ENCODE measurements at regions not wholly inside any gene's neighbourhood (a gene's known extent, or its start where the extent isn't known, plus 50 kb on each side); places are given as distances from the start of the nearest gene placed in this dataset.

DNA sequence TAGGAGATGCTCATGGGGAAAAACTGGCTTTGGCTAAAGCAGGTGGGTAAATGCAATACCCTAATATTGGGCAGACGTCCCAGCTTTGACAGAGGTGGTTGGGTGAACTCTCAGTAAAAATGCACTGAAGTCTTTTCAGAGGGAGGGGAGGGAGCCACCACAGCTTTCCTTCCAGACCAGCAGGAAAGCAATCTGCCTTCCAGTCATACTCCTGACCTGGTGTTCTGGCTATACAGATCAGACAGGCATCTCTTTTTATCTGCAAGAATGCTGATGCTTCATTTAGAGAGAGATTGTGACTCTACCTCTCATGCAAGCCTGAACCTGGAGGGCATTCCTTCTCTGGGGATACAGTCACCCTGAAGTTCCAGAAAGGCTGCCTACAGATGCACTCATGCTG, 52.6 kb upstream of the ICA1 start:
- no peaks in the 10 kb centered on the region for H3K9me3 ChIP-seq (ENCODE audit: low read depth)
- H3K27me3 ChIP-seq, result no peaks in the 10 kb centered on the region
- H2AFZ ChIP-seq, result no peak overlapping the region
- no peaks in the 10 kb centered on the region for H3K9me2 ChIP-seq (replicated peaks; ENCODE audit: insufficient read depth)
- H3K4me1 ChIP-seq (ENCODE audit: insufficient read depth), result no peaks in the 10 kb centered on the region
- WGBS (ENCODE audit: low lambda C conversion rate, missing lambda C conversion rate), result 60% methylated on average over 1 of the region's 1 CpG
- no peaks in the 10 kb centered on the region for H3K79me2 ChIP-seq
- H3K4me3 ChIP-seq, result no peak overlapping the region
- H3K4me2 ChIP-seq, result no peak overlapping the region
- TF ChIP-seq, protein P1, sequence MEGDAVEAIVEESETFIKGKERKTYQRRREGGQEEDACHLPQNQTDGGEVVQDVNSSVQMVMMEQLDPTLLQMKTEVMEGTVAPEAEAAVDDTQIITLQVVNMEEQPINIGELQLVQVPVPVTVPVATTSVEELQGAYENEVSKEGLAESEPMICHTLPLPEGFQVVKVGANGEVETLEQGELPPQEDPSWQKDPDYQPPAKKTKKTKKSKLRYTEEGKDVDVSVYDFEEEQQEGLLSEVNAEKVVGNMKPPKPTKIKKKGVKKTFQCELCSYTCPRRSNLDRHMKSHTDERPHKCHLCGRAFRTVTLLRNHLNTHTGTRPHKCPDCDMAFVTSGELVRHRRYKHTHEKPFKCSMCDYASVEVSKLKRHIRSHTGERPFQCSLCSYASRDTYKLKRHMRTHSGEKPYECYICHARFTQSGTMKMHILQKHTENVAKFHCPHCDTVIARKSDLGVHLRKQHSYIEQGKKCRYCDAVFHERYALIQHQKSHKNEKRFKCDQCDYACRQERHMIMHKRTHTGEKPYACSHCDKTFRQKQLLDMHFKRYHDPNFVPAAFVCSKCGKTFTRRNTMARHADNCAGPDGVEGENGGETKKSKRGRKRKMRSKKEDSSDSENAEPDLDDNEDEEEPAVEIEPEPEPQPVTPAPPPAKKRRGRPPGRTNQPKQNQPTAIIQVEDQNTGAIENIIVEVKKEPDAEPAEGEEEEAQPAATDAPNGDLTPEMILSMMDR (IDR thresholded peaks at IDR 0.05; ENCODE audit: poor library complexity), result no peak
- no peak for TF ChIP-seq EZH2phosphoT487 (IDR thresholded peaks at IDR 0.05; ENCODE audit: low read depth, severe bottlenecking, unreplicated experiment)
- no peak for TF ChIP-seq EZH2 (IDR thresholded peaks at IDR 0.05; ENCODE audit: borderline replicate concordance)
- no peak overlapping the region for H3K27ac ChIP-seq
- H3K36me3 ChIP-seq (replicated peaks; ENCODE audit: insufficient read depth, low read depth), result no peaks in the 10 kb centered on the region
- no peaks in the 10 kb centered on the region for H4K20me1 ChIP-seq (ENCODE audit: insufficient read depth, poor library complexity, severe bottlenecking)
- no peak for DNase-seq (ENCODE audit: low spot score)

DNA sequence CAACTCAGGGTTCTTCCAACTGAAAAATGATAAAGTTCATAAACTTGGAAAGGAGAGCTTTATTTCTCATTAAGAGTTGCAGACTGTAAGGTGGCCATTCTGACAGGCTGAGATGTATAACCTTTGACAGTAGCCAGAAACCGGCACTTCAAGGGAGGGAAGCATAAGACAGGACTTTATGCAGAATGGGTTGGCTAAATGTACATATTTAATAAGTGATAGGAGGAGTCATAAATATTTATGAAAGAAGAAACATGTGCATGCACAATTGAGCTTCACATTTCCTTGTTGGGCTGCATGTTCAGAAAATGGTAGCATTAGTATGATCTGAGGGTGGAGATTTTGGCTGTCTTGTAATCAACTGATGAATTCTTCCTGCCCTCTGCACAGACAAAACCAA, 57.1 kb upstream of the ICA1 start:
- H3K4me2 ChIP-seq, result no peak overlapping the region
- 97% methylated on average over 1 of the region's 1 CpG for WGBS (ENCODE audit: low lambda C conversion rate, missing lambda C conversion rate)
- H3K4me1 ChIP-seq (ENCODE audit: insufficient read depth), result no peaks in the 10 kb centered on the region
- no peaks in the 10 kb centered on the region for H3K36me3 ChIP-seq (replicated peaks; ENCODE audit: insufficient read depth, low read depth)
- TF ChIP-seq EZH2 (IDR thresholded peaks at IDR 0.05; ENCODE audit: borderline replicate concordance), result no peak
- TF ChIP-seq EZH2phosphoT487 (IDR thresholded peaks at IDR 0.05; ENCODE audit: low read depth, severe bottlenecking, unreplicated experiment), result no peak
- TF ChIP-seq, protein P1 (IDR thresholded peaks at IDR 0.05; ENCODE audit: poor library complexity), result no peak
- no peaks in the 10 kb centered on the region for H3K79me2 ChIP-seq
- H4K20me1 ChIP-seq (ENCODE audit: insufficient read depth, poor library complexity, severe bottlenecking), result no peaks in the 10 kb centered on the region
- no peaks in the 10 kb centered on the region for H3K9me3 ChIP-seq (ENCODE audit: low read depth)
- no peak for DNase-seq (ENCODE audit: low spot score)
- H3K4me3 ChIP-seq, result no peak overlapping the region
- no peaks in the 10 kb centered on the region for H3K27me3 ChIP-seq
- H2AFZ ChIP-seq, result no peak overlapping the region
- H3K27ac ChIP-seq, result no peak overlapping the region
- H3K9me2 ChIP-seq (replicated peaks; ENCODE audit: insufficient read depth), result no peaks in the 10 kb centered on the region

DNA sequence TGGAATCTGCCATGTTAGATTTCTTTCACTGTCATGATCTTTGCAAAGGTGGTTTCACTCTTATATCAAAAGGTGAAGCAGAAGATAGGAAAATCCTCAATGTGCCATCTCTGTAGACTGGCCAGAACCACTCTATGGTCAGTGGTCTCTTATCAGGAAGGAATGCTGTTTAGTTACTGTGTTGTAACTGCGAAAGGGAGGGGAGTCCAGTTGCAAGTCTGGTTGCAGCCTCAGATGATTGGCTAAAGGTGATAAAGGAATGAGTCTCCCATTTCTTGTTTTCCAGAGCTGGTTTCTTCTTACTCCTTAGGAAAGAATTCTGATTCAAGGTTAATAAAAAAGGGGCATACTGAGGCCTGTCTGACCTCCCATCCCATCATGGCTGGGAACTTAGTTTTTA, 58.2 kb upstream of the ICA1 start:
- Histone ChIP-seq H3K79me2 (no peaks in the 10 kb centered on the region), H3K4me2 (no peak overlapping the region), H3K27ac (no peak overlapping the region), H3K27me3 (no peaks in the 10 kb centered on the region), H3K9me3 (ENCODE audit: low read depth) (no peaks in the 10 kb centered on the region), H3K4me3 (no peak overlapping the region), H2AFZ (no peak overlapping the region), H3K9me2 (replicated peaks; ENCODE audit: insufficient read depth) (no peaks in the 10 kb centered on the region), H3K4me1 (ENCODE audit: insufficient read depth) (no peaks in the 10 kb centered on the region), H3K36me3 (replicated peaks; ENCODE audit: insufficient read depth, low read depth) (no peaks in the 10 kb centered on the region), H4K20me1 (ENCODE audit: insufficient read depth, poor library complexity, severe bottlenecking) (no peaks in the 10 kb centered on the region)
- TF ChIP-seq EZH2phosphoT487 (IDR thresholded peaks at IDR 0.05; ENCODE audit: low read depth, severe bottlenecking, unreplicated experiment), result no peak
- no peak for TF ChIP-seq EZH2 (IDR thresholded peaks at IDR 0.05; ENCODE audit: borderline replicate concordance)
- TF ChIP-seq, protein P1 (IDR thresholded peaks at IDR 0.05; ENCODE audit: poor library complexity), result no peak
- 71% methylated on average over 1 of the region's 1 CpG for WGBS (ENCODE audit: low lambda C conversion rate, missing lambda C conversion rate)
- no peak for DNase-seq (ENCODE audit: low spot score)

DNA sequence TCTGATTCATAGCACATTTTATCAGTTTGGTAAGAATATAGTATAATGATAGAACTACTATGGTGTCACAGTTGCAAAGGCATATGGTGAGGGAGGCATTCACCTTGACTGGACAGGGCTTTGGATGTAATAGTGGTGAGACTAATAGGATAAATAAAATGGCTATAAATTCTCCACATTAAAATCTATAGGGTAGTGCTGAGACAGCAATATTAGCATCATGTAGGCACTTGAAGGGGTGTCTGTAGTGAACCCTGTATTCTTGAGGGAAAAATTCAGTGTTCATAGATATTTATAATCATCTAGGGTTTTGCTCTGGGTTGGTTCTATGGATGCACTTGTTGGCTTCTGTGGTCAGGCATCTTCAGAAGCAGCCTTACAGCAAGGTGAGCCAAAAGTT, 59.3 kb upstream of the ICA1 start:
- Histone ChIP-seq H3K4me1 (ENCODE audit: insufficient read depth) (no peaks in the 10 kb centered on the region), H3K9me3 (ENCODE audit: low read depth) (no peaks in the 10 kb centered on the region), H3K4me3 (no peak overlapping the region), H3K9me2 (replicated peaks; ENCODE audit: insufficient read depth) (no peaks in the 10 kb centered on the region), H2AFZ (no peak overlapping the region), H3K36me3 (replicated peaks; ENCODE audit: insufficient read depth, low read depth) (no peaks in the 10 kb centered on the region), H3K79me2 (no peaks in the 10 kb centered on the region), H4K20me1 (ENCODE audit: insufficient read depth, poor library complexity, severe bottlenecking) (no peaks in the 10 kb centered on the region), H3K4me2 (no peak overlapping the region), H3K27me3 (no peaks in the 10 kb centered on the region), H3K27ac (no peak overlapping the region)
- TF ChIP-seq EZH2phosphoT487 (IDR thresholded peaks at IDR 0.05; ENCODE audit: low read depth, severe bottlenecking, unreplicated experiment) (no peak), EZH2 (IDR thresholded peaks at IDR 0.05; ENCODE audit: borderline replicate concordance) (no peak)
- TF ChIP-seq, protein P1 (IDR thresholded peaks at IDR 0.05; ENCODE audit: poor library complexity), result no peak
- DNase-seq (ENCODE audit: low spot score), result no peak

All from hepatocyte (in vitro differentiated cells).